ENCODE measurements at regions not wholly inside any gene's neighbourhood (a gene's known extent, or its start where the extent isn't known, plus 50 kb on each side); places are given as distances from the start of the nearest gene placed in this dataset.

DNA sequence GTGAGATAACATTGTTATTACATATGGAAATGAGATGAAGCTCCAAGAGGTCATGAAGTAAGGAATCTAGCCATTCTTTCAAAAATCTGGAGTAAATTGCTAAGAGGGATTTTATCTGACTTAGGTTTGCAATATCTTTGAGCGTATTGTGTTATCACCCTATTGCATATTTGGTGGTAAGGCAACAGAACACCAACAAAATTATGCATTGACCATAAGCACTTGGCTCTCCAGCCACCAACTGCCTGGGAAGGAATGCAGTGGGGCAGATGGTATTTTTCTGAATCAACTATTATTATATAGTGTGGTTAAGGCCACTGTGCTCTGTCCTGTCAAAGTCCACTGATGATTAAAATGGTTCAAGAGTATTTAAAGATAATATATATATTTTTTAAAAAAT lies 287.9 kb upstream of the SEMA6D start:
- 8% methylated on average over 1 of the region's 1 CpG for WGBS (ENCODE audit: insufficient coverage, insufficient replicate concordance, low lambda C conversion rate, missing lambda C conversion rate)
- Histone ChIP-seq H3K36me3 (ENCODE audit: control insufficient read depth in 2 of 2, insufficient read depth in 2 of 2, low read length in 1 of 2) (no peaks in the 10 kb centered on the region), H3K9me3 (replicated peaks; ENCODE audit: control insufficient read depth, insufficient read depth, low read length) (no peaks in the 10 kb centered on the region), H3K4me1 (ENCODE audit: control insufficient read depth, insufficient read depth, low read length) (no peaks in the 10 kb centered on the region), H2AFZ (ENCODE audit: control insufficient read depth, low read depth, low read length) (no peak overlapping the region), H3K4me2 (ENCODE audit: control insufficient read depth, insufficient read depth) (no peak overlapping the region), H3K9ac (ENCODE audit: control insufficient read depth, insufficient read depth, low read length) (no peak overlapping the region), H4K20me1 (ENCODE audit: control insufficient read depth, insufficient read depth) (no peaks in the 10 kb centered on the region), H3K27ac (ENCODE audit: control insufficient read depth, insufficient read depth) (no peak overlapping the region), H3K79me2 (ENCODE audit: control insufficient read depth, insufficient read depth, low read length) (no peaks in the 10 kb centered on the region), H3K27me3 (replicated peaks in 1 of 2; ENCODE audit: control insufficient read depth in 2 of 2, insufficient read depth in 2 of 2, low read length in 1 of 2) (no peaks in the 10 kb centered on the region), H3K4me3 (no peak overlapping the region)
- POLR2A ChIA-PET: no interaction called here
- no peak for ATAC-seq
- intact Hi-C loops (cut with micrococcal nuclease; ENCODE audit: unreplicated experiment): no loop called here
- no peak for FAIRE-seq
- DNase-seq (ENCODE audit: low read depth, low spot score): no peak
- RAD21 ChIA-PET (ENCODE audit: unreplicated experiment): no interaction called here
- SMC1A ChIA-PET (ENCODE audit: uncharacterized antibody, unreplicated experiment): no interaction called here
- no TSS peak for BruUV-seq (replicated peaks)
- in situ Hi-C loops (cut with MboI): no loop called here
- CTCF ChIA-PET: no interaction called here
- no peak for TF ChIP-seq WRNIP1 (IDR thresholded peaks at IDR 0.05; ENCODE audit: borderline replicate concordance, low read depth, low read length)
- TF ChIP-seq MXI1 (IDR thresholded peaks at IDR 0.05; ENCODE audit: low read depth, low read length): no peak
- no peak for TF ChIP-seq NBN (IDR thresholded peaks at IDR 0.05)
- TF ChIP-seq, protein P1, sequence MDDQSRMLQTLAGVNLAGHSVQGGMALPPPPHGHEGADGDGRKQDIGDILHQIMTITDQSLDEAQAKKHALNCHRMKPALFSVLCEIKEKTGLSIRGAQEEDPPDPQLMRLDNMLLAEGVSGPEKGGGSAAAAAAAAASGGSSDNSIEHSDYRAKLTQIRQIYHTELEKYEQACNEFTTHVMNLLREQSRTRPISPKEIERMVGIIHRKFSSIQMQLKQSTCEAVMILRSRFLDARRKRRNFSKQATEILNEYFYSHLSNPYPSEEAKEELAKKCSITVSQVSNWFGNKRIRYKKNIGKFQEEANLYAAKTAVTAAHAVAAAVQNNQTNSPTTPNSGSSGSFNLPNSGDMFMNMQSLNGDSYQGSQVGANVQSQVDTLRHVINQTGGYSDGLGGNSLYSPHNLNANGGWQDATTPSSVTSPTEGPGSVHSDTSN (IDR thresholded peaks at IDR 0.05; ENCODE audit: insufficient replicate concordance, low read depth, low read length): no peak
- TF ChIP-seq, protein P2, sequence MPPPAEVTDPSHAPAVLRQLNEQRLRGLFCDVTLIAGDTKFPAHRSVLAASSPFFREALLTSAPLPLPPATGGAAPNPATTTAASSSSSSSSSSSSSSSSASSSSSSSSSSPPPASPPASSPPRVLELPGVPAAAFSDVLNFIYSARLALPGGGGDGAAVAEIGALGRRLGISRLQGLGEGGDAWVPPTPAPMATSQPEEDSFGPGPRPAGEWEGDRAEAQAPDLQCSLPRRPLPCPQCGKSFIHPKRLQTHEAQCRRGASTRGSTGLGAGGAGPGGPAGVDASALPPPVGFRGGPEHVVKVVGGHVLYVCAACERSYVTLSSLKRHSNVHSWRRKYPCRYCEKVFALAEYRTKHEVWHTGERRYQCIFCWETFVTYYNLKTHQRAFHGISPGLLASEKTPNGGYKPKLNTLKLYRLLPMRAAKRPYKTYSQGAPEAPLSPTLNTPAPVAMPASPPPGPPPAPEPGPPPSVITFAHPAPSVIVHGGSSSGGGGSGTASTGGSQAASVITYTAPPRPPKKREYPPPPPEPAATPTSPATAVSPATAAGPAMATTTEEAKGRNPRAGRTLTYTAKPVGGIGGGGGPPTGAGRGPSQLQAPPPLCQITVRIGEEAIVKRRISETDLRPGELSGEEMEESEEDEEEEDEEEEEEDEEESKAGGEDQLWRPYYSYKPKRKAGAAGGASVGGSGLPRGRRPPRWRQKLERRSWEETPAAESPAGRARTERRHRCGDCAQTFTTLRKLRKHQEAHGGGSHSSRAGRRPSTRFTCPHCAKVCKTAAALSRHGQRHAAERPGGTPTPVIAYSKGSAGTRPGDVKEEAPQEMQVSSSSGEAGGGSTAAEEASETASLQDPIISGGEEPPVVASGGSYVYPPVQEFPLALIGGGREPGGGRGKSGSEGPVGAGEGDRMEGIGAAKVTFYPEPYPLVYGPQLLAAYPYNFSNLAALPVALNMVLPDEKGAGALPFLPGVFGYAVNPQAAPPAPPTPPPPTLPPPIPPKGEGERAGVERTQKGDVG (CRISPR knock-in tag; IDR thresholded peaks at IDR 0.05): no peak
- TF ChIP-seq STAT1 (conservative IDR thresholded peaks at IDR 0.05): no peak
- TF ChIP-seq, protein P3, sequence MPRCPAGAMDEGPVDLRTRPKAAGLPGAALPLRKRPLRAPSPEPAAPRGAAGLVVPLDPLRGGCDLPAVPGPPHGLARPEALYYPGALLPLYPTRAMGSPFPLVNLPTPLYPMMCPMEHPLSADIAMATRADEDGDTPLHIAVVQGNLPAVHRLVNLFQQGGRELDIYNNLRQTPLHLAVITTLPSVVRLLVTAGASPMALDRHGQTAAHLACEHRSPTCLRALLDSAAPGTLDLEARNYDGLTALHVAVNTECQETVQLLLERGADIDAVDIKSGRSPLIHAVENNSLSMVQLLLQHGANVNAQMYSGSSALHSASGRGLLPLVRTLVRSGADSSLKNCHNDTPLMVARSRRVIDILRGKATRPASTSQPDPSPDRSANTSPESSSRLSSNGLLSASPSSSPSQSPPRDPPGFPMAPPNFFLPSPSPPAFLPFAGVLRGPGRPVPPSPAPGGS (IDR thresholded peaks at IDR 0.05; ENCODE audit: borderline replicate concordance, insufficient read depth, low read depth, low read length, poor library complexity, severe bottlenecking): no peak
- no peak for TF ChIP-seq YY1 (IDR thresholded peaks at IDR 0.05; ENCODE audit: low read depth, low read length)
- TF ChIP-seq CBFB (IDR thresholded peaks at IDR 0.05; ENCODE audit: low read depth): no peak
- TF ChIP-seq, protein P4, sequence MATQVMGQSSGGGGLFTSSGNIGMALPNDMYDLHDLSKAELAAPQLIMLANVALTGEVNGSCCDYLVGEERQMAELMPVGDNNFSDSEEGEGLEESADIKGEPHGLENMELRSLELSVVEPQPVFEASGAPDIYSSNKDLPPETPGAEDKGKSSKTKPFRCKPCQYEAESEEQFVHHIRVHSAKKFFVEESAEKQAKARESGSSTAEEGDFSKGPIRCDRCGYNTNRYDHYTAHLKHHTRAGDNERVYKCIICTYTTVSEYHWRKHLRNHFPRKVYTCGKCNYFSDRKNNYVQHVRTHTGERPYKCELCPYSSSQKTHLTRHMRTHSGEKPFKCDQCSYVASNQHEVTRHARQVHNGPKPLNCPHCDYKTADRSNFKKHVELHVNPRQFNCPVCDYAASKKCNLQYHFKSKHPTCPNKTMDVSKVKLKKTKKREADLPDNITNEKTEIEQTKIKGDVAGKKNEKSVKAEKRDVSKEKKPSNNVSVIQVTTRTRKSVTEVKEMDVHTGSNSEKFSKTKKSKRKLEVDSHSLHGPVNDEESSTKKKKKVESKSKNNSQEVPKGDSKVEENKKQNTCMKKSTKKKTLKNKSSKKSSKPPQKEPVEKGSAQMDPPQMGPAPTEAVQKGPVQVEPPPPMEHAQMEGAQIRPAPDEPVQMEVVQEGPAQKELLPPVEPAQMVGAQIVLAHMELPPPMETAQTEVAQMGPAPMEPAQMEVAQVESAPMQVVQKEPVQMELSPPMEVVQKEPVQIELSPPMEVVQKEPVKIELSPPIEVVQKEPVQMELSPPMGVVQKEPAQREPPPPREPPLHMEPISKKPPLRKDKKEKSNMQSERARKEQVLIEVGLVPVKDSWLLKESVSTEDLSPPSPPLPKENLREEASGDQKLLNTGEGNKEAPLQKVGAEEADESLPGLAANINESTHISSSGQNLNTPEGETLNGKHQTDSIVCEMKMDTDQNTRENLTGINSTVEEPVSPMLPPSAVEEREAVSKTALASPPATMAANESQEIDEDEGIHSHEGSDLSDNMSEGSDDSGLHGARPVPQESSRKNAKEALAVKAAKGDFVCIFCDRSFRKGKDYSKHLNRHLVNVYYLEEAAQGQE (IDR thresholded peaks at IDR 0.05; ENCODE audit: low read depth, low read length): no peak
- TF ChIP-seq MYB (IDR thresholded peaks at IDR 0.05; ENCODE audit: borderline replicate concordance, low read depth, low read length): no peak
- no peak for TF ChIP-seq MEF2A (IDR thresholded peaks at IDR 0.05; ENCODE audit: insufficient read depth, low read depth, low read length)
- TF ChIP-seq DPF2 (IDR thresholded peaks at IDR 0.05): no peak
- TF ChIP-seq, protein P5, sequence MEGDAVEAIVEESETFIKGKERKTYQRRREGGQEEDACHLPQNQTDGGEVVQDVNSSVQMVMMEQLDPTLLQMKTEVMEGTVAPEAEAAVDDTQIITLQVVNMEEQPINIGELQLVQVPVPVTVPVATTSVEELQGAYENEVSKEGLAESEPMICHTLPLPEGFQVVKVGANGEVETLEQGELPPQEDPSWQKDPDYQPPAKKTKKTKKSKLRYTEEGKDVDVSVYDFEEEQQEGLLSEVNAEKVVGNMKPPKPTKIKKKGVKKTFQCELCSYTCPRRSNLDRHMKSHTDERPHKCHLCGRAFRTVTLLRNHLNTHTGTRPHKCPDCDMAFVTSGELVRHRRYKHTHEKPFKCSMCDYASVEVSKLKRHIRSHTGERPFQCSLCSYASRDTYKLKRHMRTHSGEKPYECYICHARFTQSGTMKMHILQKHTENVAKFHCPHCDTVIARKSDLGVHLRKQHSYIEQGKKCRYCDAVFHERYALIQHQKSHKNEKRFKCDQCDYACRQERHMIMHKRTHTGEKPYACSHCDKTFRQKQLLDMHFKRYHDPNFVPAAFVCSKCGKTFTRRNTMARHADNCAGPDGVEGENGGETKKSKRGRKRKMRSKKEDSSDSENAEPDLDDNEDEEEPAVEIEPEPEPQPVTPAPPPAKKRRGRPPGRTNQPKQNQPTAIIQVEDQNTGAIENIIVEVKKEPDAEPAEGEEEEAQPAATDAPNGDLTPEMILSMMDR (IDR thresholded peaks at IDR 0.05 in 2 of 3, conservative IDR thresholded peaks at IDR 0.05 in 1 of 3; ENCODE audit: control insufficient read depth in 2 of 3, extremely low read depth in 1 of 3, insufficient read depth in 1 of 3, low read depth in 3 of 3, low read length in 3 of 3): no peak

Measured in GM12878 (cell line).